Stimulated activated memory B cell treated with anti-CD40 and anti-IgM and Interleukin-4, amounts not matched to agents 10 μg/mL and 1 μg/mL and 100 μg/mL, for 72 hours (primary cell): ENCODE measurements at regions not wholly inside any gene's neighbourhood (a gene's known extent, or its start where the extent isn't known, plus 50 kb on each side); places are given as distances from the start of the nearest gene placed in this dataset.
"Not testable (repeated sequence)": the region's sequence is repeated elsewhere in the genome, so short reads cannot be mapped to it uniquely, and the experiment has no call there.

Experiments
- ATAC-seq: fragments of 150-1000 bp; cut with Tn5 transposase; 2 replicates; pipeline ENCODE4 v1.10.0; 2021
- H3K27ac Mint-ChIP-seq: one replicate; pipeline ENCODE4 v1.8.0; 2022; ENCODE audit warnings: mild to moderate bottlenecking, mixed read lengths
- H3K27me3 Mint-ChIP-seq: one replicate; pipeline ENCODE4 v1.8.0; 2022; ENCODE audit warnings: mixed read lengths
- H3K36me3 Mint-ChIP-seq: one replicate; pipeline ENCODE4 v1.8.0; 2022; ENCODE audit warnings: mixed read lengths
- H3K4me1 Mint-ChIP-seq: one replicate; pipeline ENCODE4 v1.8.0; 2022; ENCODE audit warnings: mixed read lengths
- H3K4me3 Mint-ChIP-seq: one replicate; pipeline ENCODE4 v1.8.0; 2022; ENCODE audit warnings: mild to moderate bottlenecking, moderate library complexity, mixed read lengths
- H3K9me3 Mint-ChIP-seq: one replicate; pipeline ENCODE4 v1.8.0; 2022; ENCODE audit warnings: mixed read lengths

DNA sequence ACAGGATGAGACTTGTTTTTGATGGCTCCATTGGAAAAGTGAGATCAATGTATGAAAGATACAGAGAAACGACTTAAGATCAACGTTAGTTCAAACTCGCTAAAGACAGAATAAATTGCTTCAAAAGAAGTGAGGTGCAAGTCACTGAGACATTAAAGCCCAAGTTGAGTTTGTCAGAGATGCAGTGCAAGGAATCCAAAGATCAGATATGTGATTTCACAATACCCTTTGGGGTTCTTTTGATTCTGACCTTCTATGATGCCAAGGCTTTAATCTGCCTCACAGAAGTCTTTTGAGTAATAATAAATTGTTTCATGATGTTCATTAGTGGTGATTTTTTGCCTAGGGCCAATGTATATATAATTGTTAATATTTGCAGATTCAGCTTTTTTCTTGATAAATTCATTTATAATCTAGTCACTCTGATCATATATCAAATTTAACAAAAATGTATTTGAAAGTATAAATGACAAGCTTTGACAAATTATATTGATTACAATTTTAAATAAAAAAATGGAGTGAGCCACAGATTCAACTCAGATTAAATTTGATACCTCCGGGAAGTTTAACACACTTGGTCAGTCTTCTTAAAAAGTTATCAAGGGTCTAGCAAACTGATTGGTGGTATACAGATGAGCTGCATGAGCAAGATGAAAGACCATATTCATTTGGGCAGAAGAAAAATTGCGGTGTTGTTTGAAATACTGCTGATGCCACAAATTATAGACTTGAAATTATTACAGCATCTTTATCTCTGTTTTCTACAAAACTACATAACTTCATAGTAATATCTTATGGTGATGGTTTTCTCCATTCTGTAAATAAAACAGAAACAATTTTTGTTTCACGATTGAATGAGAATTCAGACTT, 144.8 kb upstream of the FAR2 start:
- no peak overlapping the region for H3K27ac Mint-ChIP-seq
- no peak for ATAC-seq
- peaks cover 7% of the 10 kb centered on the region for H3K27me3 Mint-ChIP-seq
- H3K4me1 Mint-ChIP-seq: no peaks in the 10 kb centered on the region
- peaks cover 7% of the 10 kb centered on the region for H3K9me3 Mint-ChIP-seq
- no peak overlapping the region for H3K4me3 Mint-ChIP-seq
- H3K36me3 Mint-ChIP-seq: no peaks in the 10 kb centered on the region

DNA sequence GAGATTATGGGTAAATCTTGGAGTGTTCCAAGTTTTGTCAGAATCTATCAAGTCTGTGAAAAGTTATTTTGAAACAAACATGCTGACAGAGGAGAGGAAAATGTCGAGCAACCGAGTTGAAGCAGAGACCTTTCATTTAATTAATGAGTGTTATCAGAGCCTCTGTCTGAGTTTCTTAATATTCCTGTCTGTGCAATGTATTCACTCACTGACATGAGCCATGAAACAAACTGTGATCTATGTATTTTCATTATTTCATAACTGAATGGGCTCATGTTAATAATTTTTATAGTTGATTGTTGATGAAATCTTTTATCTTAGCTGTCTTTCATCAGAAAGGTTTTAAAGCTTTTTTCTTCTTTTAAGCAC, 144.2 kb upstream of the FAR2 start:
- no peak for ATAC-seq
- Mint-ChIP-seq H3K27ac (no peak overlapping the region), H3K9me3 (peaks cover 7% of the 10 kb centered on the region), H3K36me3 (no peaks in the 10 kb centered on the region), H3K4me3 (no peak overlapping the region), H3K4me1 (no peaks in the 10 kb centered on the region), H3K27me3 (peaks cover 5% of the 10 kb centered on the region)

DNA sequence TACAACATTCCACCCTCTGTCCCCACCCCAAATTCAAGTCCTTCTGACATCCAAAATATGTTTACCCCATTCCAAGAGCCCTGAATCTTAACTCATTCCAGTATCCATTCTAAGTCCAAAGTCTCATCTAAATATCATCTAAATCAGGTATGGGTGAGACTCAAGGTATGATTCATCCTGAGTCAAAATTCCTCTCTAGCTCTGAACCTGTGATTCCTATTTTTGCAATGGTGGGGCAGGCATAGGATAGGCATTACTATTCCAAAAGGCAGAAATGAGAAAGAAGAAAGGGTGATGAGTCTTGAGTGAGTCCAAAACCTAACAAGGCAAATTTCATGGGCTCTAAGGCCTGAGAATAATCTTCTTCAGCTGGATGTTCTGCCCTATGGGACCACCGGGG, 140.3 kb upstream of the FAR2 start:
- no peak overlapping the region for H3K4me3 Mint-ChIP-seq
- ATAC-seq: no peak
- no peaks in the 10 kb centered on the region for H3K4me1 Mint-ChIP-seq
- H3K9me3 Mint-ChIP-seq: peaks cover 4% of the 10 kb centered on the region
- H3K27ac Mint-ChIP-seq: no peak overlapping the region
- no peaks in the 10 kb centered on the region for H3K36me3 Mint-ChIP-seq
- no peaks in the 10 kb centered on the region for H3K27me3 Mint-ChIP-seq

DNA sequence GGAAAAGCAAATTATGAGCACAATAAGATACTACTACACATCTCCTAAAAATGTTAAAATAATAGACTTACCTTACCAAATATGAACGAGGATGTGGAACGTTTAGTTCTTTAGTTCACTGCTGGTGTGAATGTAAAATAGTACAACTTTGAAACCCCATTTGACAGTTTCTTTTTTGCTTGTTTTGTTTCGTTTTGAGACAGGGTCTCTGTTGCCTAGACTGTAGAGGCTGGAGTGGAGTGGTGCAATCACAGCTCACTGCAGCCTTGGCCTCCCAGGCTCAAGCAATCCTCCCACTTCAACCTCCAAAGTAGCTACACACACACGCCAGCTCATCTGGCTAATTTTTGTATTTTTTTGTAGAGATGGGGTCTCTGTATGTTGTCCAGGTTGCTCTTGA, 136.4 kb upstream of the FAR2 start:
- Mint-ChIP-seq H3K36me3 (no peaks in the 10 kb centered on the region), H3K9me3 (peaks cover 2% of the 10 kb centered on the region), H3K27me3 (no peaks in the 10 kb centered on the region), H3K27ac (no peak overlapping the region), H3K4me3 (no peak overlapping the region), H3K4me1 (no peaks in the 10 kb centered on the region)
- no peak for ATAC-seq

DNA sequence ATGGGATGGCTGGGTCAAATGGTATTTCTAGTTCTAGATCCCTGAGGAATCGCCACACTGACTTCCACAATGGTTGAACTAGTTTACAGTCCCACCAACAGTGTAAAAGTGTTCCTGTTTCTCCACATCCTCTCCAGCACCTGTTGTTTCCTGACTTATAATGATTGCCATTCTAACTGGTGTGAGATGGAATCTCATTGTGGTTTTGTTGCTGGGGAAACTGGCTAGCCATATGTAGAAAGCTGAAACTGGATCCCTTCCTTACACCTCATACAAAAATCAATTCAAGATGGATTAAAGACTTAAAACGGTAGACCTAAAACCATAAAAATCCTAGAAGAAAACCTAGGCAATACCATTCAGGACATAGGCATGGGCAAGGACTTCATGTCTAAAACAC, 131.5 kb upstream of the FAR2 start:
- H3K4me1 Mint-ChIP-seq, H3K4me3 Mint-ChIP-seq, H3K9me3 Mint-ChIP-seq, H3K27me3 Mint-ChIP-seq, H3K36me3 Mint-ChIP-seq, ATAC-seq, H3K27ac Mint-ChIP-seq: not testable (repeated sequence)

DNA sequence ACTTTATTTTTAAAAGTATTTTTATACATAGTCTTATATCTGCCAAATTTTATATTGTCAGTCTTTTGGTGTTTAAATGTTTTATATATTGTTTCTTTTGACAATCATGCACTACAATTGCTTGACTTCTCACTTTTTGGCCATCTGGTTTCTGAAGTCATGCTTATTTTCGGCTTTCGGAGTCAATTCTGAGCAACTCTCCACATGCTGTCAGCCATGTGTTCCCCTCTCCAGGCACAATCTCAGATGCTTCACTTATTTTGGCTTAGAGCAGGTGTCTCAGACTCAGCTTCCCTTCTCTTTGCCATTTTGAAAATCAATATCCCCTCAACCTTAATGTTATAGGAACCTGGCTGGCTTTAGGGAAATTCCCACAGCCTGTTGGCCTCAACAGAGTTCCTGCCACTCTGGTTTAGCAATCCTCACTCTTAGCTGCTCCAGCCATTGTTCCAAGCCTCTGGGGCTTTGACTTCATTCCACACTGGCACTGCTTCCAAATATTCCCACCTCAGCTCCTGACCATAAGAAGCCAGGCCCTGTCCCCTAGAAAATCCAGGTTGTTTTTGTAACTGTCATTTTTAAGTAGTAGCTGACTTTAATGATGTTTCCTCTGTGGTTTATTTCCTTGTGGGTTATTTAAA, 125.5 kb upstream of the FAR2 start:
- Mint-ChIP-seq H3K4me1 (no peaks in the 10 kb centered on the region), H3K36me3 (no peaks in the 10 kb centered on the region), H3K27me3 (no peaks in the 10 kb centered on the region), H3K27ac (no peak overlapping the region), H3K4me3 (no peak overlapping the region), H3K9me3 (peaks cover under 1% of the 10 kb centered on the region)
- ATAC-seq: no peak

DNA sequence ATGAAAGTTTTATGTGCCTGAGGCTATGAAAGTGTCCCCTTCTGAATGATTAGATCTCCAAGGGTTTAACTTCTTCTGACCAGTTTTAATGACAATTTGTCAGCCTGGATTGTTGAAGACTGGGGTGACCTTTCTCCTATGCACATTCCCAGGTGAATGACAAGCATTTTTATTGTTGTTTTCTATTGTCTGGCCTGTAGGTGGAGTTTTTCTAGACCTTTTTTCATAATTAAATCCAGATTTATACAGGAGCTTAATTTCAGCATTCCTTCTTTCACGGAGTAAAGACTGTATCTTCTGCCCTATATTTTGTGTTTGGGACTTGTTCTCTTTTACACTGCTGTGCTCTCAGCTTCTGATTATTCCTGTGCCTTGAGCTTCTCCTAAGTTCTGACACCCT, 125.0 kb upstream of the FAR2 start:
- H3K4me3 Mint-ChIP-seq: no peak overlapping the region
- H3K36me3 Mint-ChIP-seq: no peaks in the 10 kb centered on the region
- ATAC-seq: no peak
- H3K9me3 Mint-ChIP-seq: peaks cover 4% of the 10 kb centered on the region
- H3K27me3 Mint-ChIP-seq: no peaks in the 10 kb centered on the region
- H3K4me1 Mint-ChIP-seq: no peaks in the 10 kb centered on the region
- no peak overlapping the region for H3K27ac Mint-ChIP-seq

DNA sequence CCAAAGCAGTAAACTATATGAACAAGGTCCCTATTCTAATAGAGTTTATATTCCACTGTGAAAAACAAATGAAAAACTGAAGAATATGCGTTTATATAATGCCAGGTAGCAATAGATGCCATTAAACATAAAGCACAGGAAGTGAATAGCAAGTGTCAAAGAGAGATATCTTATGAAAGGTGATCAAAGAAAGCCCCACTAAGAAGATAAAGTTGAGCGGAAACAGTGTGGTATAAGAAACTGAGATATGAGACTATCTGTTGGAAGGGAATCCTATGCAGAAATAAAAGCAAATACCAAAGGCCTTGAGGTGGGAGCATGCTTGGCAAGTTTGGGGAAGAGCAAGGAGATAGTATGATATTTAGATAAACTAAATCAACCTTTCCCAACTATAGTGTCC, 123.1 kb upstream of the FAR2 start:
- Mint-ChIP-seq H3K36me3 (no peaks in the 10 kb centered on the region), H3K9me3 (peaks cover 4% of the 10 kb centered on the region), H3K4me3 (no peak overlapping the region), H3K27ac (no peak overlapping the region), H3K27me3 (no peaks in the 10 kb centered on the region), H3K4me1 (no peaks in the 10 kb centered on the region)
- no peak for ATAC-seq

DNA sequence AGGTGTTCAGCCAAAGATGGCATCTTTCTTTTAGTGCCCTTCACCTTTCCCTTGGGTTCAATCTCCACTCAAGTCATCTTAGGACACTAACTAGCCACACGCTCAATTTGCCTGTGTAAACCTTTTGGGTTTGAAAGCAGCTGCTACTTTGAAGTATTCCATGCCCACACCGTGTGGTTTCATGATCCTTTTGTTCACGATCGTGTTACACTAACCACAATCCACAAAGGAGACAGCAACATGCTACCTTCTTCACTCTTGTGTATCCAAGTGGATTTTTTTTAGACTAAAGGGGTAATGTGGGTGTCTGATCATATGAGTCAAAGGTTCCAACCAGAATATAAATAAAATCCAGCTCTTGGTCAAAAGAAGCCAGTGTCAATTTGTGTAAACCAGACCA, 122.7 kb upstream of the FAR2 start:
- H3K4me1 Mint-ChIP-seq: no peaks in the 10 kb centered on the region
- no peak for ATAC-seq

DNA sequence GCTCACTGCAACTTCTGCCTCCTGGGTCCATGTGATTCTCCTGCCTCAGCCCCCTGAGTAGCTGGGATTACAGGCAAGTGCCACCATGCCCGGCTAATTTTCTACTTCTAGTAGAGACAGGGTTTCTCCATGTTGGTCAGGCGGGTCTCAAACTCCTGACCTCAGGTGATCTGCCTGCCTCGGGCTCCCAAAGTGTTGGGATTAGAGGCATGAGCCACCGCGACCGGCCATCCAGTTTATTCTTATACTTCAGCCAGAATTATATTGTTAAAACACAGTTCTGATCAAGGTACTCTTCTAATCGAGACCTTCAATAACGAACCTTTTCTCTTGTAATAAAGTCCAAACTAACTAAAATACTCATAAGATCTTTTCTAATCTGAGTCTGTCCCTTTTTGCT, 119.6 kb upstream of the FAR2 start:
- not testable (repeated sequence) for H3K27ac Mint-ChIP-seq

More for the DNA sequence above, 122.7 kb upstream of the FAR2 start:
- no peak overlapping the region for H3K27ac Mint-ChIP-seq
- H3K36me3 Mint-ChIP-seq: no peaks in the 10 kb centered on the region
- peaks cover 4% of the 10 kb centered on the region for H3K9me3 Mint-ChIP-seq
- no peak overlapping the region for H3K4me3 Mint-ChIP-seq
- no peaks in the 10 kb centered on the region for H3K27me3 Mint-ChIP-seq

DNA sequence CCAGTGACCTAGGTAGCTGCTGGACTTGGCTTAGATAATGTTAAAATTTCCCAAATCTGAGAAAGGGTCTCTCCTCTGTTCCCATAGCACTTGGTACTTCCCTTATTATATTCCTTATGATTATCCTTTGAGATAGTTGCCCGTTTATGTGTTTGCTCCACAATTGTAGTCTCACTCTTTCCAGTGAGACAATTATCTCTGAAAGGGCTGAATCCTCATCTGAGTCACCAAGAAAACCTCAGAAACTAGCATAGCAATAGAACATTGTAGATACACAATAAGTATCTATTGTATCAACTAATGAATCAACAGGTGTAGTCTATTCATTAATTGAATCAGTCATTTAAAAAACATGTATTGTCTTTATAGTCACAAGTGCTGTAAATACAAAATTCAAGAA, 119.1 kb upstream of the FAR2 start:
- peaks cover 10% of the 10 kb centered on the region for H3K27me3 Mint-ChIP-seq
- H3K27ac Mint-ChIP-seq: no peak overlapping the region
- no peak overlapping the region for H3K4me3 Mint-ChIP-seq
- no peak for ATAC-seq
- H3K36me3 Mint-ChIP-seq: no peaks in the 10 kb centered on the region
- H3K4me1 Mint-ChIP-seq: no peaks in the 10 kb centered on the region
- H3K9me3 Mint-ChIP-seq: peaks cover 4% of the 10 kb centered on the region

More for the DNA sequence above, 119.6 kb upstream of the FAR2 start:
- H3K4me1 Mint-ChIP-seq, ATAC-seq, H3K36me3 Mint-ChIP-seq, H3K4me3 Mint-ChIP-seq, H3K9me3 Mint-ChIP-seq: not testable (repeated sequence)
- peaks cover 10% of the 10 kb centered on the region for H3K27me3 Mint-ChIP-seq

DNA sequence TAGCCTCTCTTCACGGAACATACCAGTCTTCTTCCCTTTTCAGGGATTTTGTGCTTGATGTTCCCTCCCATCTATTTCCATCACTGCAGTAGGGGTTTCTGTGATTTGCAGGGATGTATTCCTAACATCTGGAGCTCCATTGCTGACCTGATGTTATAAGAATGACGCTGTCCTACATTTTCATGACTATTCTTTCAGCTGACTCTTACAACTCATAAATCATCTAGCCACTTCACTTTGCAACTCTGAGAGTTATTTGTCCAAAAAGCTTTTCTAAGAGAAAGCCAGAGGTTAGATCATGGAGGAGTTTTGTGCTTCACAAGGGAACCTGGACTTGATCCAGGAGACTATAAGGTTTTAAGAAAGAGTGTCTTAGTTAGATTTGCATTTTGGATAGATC, 116.6 kb upstream of the FAR2 start:
- Mint-ChIP-seq H3K9me3 (peaks cover 4% of the 10 kb centered on the region), H3K36me3 (no peaks in the 10 kb centered on the region), H3K4me3 (no peak overlapping the region), H3K27me3 (peaks cover 10% of the 10 kb centered on the region), H3K4me1 (no peaks in the 10 kb centered on the region), H3K27ac (no peak overlapping the region)
- no peak for ATAC-seq

DNA sequence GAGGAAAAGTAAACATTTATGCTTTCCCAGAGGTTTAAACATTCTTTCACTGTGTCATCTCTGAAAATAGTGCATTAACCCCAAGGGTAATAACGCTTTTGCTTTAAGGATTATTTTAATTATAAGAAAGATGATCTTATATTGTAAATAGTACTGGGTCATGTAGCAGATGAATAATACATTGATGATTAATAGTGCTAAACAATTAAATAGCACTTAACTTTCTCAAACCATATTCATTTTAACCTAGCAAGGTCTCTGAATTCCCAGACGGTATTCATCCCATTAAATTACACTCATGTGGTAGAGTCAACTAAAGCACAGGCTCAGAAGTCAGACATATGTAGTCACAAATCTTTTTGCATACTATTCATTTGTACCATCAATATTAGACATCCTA, 115.6 kb upstream of the FAR2 start:
- peaks cover 10% of the 10 kb centered on the region for H3K27me3 Mint-ChIP-seq
- H3K27ac Mint-ChIP-seq: no peak overlapping the region
- no peak overlapping the region for H3K4me3 Mint-ChIP-seq
- peaks cover 4% of the 10 kb centered on the region for H3K9me3 Mint-ChIP-seq
- no peak for ATAC-seq
- H3K4me1 Mint-ChIP-seq: no peaks in the 10 kb centered on the region
- no peaks in the 10 kb centered on the region for H3K36me3 Mint-ChIP-seq

DNA sequence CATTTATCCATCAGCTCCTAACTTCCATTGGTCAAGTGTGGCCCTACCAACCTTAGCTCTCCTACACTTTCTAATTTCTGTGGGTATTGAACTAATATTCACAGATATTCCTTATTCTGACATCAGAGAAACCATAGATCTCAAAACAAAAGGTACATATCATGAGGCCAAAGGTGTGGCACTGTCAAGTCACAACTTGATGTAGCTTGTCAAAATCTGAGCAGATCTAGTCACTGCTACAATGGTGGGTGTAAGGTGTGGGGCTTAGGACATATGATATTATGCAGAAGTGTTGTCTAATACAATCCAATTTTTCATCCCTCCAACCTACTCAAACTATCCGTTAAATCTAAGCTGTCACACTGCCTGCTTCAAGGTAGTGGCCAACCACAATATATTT, 114.0 kb upstream of the FAR2 start:
- Mint-ChIP-seq H3K36me3 (no peaks in the 10 kb centered on the region), H3K4me1 (no peaks in the 10 kb centered on the region), H3K27me3 (peaks cover 10% of the 10 kb centered on the region), H3K9me3 (no peaks in the 10 kb centered on the region), H3K4me3 (no peak overlapping the region), H3K27ac (no peak overlapping the region)
- ATAC-seq: no peak

DNA sequence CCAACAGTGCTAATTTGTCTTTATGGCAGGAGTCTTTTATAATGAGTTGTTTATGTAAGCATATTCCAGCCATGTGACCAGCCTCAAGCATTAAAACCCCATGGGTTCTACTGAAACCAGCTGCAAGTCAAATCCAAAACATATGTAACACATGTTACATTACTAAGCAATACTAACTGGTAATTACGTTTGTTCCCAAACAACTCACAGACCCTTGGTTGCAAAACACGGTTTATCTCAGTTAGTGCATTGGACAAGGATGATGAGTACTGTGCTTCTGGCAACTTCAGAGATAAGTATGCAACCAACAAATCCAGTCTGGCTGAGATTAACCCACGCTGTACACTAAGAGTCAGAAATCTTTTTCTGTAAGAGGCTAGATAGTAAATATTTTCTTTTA, 110.1 kb upstream of the FAR2 start:
- Mint-ChIP-seq H3K27ac (no peak overlapping the region), H3K4me3 (no peak overlapping the region), H3K4me1 (no peaks in the 10 kb centered on the region), H3K9me3 (no peaks in the 10 kb centered on the region), H3K27me3 (no peaks in the 10 kb centered on the region), H3K36me3 (no peaks in the 10 kb centered on the region)
- ATAC-seq: no peak

DNA sequence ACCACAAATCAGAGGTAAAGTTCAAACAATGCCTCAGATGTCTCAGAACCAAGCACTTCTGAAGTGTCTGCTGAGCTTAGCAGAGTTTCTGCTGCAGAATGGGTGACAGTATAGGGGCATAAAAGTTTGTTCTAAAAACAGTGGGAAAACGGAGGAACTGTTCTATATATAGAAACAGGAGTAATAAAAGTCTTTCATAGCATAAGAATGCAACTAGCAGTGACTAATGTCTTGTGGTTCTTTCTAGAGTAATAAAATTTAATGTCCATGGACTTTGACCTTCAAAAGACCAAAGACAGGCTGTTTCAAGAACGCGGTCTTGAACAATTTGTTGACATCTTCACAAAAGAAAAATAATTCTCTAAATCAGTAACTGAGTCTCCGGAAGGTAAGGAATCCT, 107.5 kb upstream of the FAR2 start:
- Mint-ChIP-seq H3K4me1 (no peaks in the 10 kb centered on the region), H3K4me3 (no peak overlapping the region), H3K27me3 (no peaks in the 10 kb centered on the region), H3K36me3 (no peaks in the 10 kb centered on the region), H3K9me3 (no peaks in the 10 kb centered on the region), H3K27ac (no peak overlapping the region)
- ATAC-seq: no peak
